Activated T-helper 1 cell treated with anti-CD3 and anti-CD28 coated beads, Interleukin-12 subunit alpha, Interleukin-12 subunit beta, Interleukin-2, Interleukin-4 antibody, amounts not matched to agents 30 ng/mL and 10 ng/mL and 1 ng/mL, durations not matched to agents 14 hours and 24 hours and 36 hours (primary cell): ENCODE measurements at regions not wholly inside any gene's neighbourhood (a gene's known extent, or its start where the extent isn't known, plus 50 kb on each side); places are given as distances from the start of the nearest gene placed in this dataset.
"Not testable (repeated sequence)": the region's sequence is repeated elsewhere in the genome, so short reads cannot be mapped to it uniquely, and the experiment has no call there.

Source experiments
- DNase-seq: peaks from one replicate; pipeline ENCODE4 v3.0.0; 2021; ENCODE audit warnings: low spot score
- H3K27ac Mint-ChIP-seq: one replicate; pipeline ENCODE4 v1.8.0; 2021; ENCODE audit warnings: mild to moderate bottlenecking, mixed read lengths
- H3K27me3 Mint-ChIP-seq: one replicate; pipeline ENCODE4 v1.8.0; 2022; ENCODE audit warnings: mild to moderate bottlenecking, moderate library complexity, mixed read lengths; ENCODE audit not compliant: insufficient read depth
- H3K36me3 Mint-ChIP-seq: one replicate; pipeline ENCODE4 v1.8.0; 2021; ENCODE audit warnings: low read depth, mixed read lengths
- H3K4me1 Mint-ChIP-seq: one replicate; pipeline ENCODE4 v1.8.0; 2021; ENCODE audit warnings: low read depth, mixed read lengths
- H3K4me3 Mint-ChIP-seq: one replicate; pipeline ENCODE4 v1.8.0; 2021; ENCODE audit warnings: mild to moderate bottlenecking, moderate library complexity, mixed read lengths
- H3K9me3 Mint-ChIP-seq: one replicate; pipeline ENCODE4 v1.8.0; 2021; ENCODE audit warnings: mixed read lengths
- intact Hi-C: fragments of 100-400 bp; cut with micrococcal nuclease; formaldehyde crosslinking; loops from one replicate; pipeline ENCODE4 v1.15.1; 2024

GRCh38 chr3:177451301-177451750 lies 254.0 kb upstream of the TBL1XR1 start:
- H3K4me1 Mint-ChIP-seq, result peaks cover 9% of the 10 kb centered on the region
- peaks cover 3% of the 10 kb centered on the region for H3K9me3 Mint-ChIP-seq
- H3K4me3 Mint-ChIP-seq, result no peak overlapping the region
- H3K36me3 Mint-ChIP-seq, result no peaks in the 10 kb centered on the region
- intact Hi-C loops, result no loop called here
- H3K27me3 Mint-ChIP-seq, result no peaks in the 10 kb centered on the region
- no peak overlapping the region for H3K27ac Mint-ChIP-seq
- DNase-seq, result no peak

- Mint-ChIP-seq H3K4me3 (no peak overlapping the region), H3K9me3 (peaks cover 3% of the 10 kb centered on the region), H3K4me1 (peaks cover 9% of the 10 kb centered on the region), H3K27ac (no peak overlapping the region), H3K27me3 (no peaks in the 10 kb centered on the region), H3K36me3 (no peaks in the 10 kb centered on the region)
- intact Hi-C loops, result no loop called here
- DNase-seq, result no peak
Observed at GRCh38 chr3:177451864-177452830, 254.9 kb upstream of the TBL1XR1 start.

- DNase-seq, result no peak
- H3K36me3 Mint-ChIP-seq, result no peaks in the 10 kb centered on the region
- intact Hi-C loops, result no loop called here
- no peaks in the 10 kb centered on the region for H3K27me3 Mint-ChIP-seq
- peaks cover 3% of the 10 kb centered on the region for H3K9me3 Mint-ChIP-seq
- no peak overlapping the region for H3K4me3 Mint-ChIP-seq
- peaks cover 9% of the 10 kb centered on the region for H3K4me1 Mint-ChIP-seq
- H3K27ac Mint-ChIP-seq, result no peak overlapping the region
Observed at GRCh38 chr3:177452831-177453450, 255.7 kb upstream of the TBL1XR1 start.

DNA sequence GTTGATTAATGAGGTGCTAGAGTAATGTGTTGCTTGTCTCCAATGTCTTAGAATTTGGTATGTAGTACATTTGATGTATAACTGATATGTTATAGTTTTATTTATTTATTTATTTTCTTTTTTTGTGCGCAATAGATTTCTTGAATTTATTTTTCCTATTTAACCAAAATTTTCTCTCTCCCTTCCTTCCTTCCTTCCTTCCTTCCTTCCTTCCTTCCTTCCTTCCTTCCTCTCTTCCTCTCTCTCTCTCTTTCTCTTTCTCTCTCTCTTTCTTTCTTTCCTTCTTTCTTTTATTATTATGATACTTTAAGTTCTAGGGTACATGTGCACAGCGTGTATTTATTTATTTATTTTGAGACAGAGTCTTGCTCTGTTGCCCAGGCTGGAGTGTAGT lies 256.2 kb upstream of the TBL1XR1 start:
- Mint-ChIP-seq H3K36me3 (no peaks in the 10 kb centered on the region), H3K27ac (no peak overlapping the region), H3K9me3 (peaks cover 3% of the 10 kb centered on the region), H3K27me3 (no peaks in the 10 kb centered on the region), H3K4me3 (no peak overlapping the region), H3K4me1 (peaks cover 9% of the 10 kb centered on the region)
- intact Hi-C loops, result no loop called here
- DNase-seq, result no peak

- DNase-seq, H3K4me3 Mint-ChIP-seq, H3K27me3 Mint-ChIP-seq, H3K27ac Mint-ChIP-seq, H3K9me3 Mint-ChIP-seq, intact Hi-C loops, H3K36me3 Mint-ChIP-seq, H3K4me1 Mint-ChIP-seq: not testable (repeated sequence)
Observed at GRCh38 chr3:177457204-177457603, 259.9 kb upstream of the TBL1XR1 start.

- Mint-ChIP-seq H3K27me3 (no peaks in the 10 kb centered on the region), H3K4me1 (no peaks in the 10 kb centered on the region), H3K4me3 (no peak overlapping the region), H3K27ac (no peak overlapping the region), H3K9me3 (peaks cover 3% of the 10 kb centered on the region), H3K36me3 (no peaks in the 10 kb centered on the region)
- DNase-seq, result no peak
- intact Hi-C loops, result no loop called here
Observed at GRCh38 chr3:177459401-177459800, 262.1 kb upstream of the TBL1XR1 start.

DNA sequence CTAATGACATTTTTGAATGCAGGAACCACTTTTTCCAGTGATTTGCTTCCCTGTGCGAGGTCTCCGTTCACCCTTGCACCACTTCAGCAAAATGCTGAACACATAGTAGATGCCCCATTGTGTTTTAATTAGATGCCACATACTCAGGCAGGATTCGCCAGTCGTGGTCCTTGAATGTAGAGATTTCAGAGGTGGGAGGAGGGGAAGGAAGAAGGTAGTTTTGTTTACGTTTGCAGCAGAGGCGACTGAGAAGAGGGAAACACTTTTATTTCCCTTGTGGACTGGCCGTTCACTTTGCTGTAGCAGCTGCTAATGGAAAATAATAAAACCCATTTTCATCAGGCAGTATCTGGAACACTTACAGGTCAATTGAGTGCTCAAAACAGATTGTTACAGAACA lies 262.8 kb upstream of the TBL1XR1 start:
- no peak overlapping the region for H3K27ac Mint-ChIP-seq
- peaks cover 3% of the 10 kb centered on the region for H3K9me3 Mint-ChIP-seq
- no peak for DNase-seq
- H3K4me1 Mint-ChIP-seq, result no peaks in the 10 kb centered on the region
- no peaks in the 10 kb centered on the region for H3K27me3 Mint-ChIP-seq
- intact Hi-C loops, result no loop called here
- H3K4me3 Mint-ChIP-seq, result no peak overlapping the region
- no peaks in the 10 kb centered on the region for H3K36me3 Mint-ChIP-seq

DNA sequence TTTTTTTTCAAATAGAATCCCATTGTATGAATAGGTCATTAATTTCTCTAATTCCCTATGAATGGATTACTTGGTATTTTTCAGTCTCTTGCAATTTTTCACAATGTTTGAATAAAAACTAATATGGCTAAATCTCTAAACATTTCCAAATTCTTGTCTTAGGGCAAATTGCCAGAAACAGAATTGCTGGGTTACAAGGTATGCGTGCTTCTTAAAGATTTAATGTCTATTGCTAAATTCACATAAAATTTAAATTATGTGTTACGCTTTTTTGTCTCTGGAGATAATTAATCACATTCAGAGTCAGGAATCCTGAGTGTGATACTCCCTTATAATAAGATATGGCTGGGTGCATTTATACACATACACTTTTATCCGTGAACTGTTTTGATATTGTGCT lies 264.5 kb upstream of the TBL1XR1 start:
- Mint-ChIP-seq H3K27ac (no peak overlapping the region), H3K4me1 (no peaks in the 10 kb centered on the region), H3K9me3 (no peaks in the 10 kb centered on the region), H3K36me3 (no peaks in the 10 kb centered on the region), H3K4me3 (no peak overlapping the region), H3K27me3 (no peaks in the 10 kb centered on the region)
- intact Hi-C loops, result no loop called here
- DNase-seq, result no peak

- H3K4me1 Mint-ChIP-seq, H3K27ac Mint-ChIP-seq: not testable (repeated sequence)
Observed at GRCh38 chr3:177463341-177463740, 266.1 kb upstream of the TBL1XR1 start.

GRCh38 chr3:177463863-177464262 lies 266.6 kb upstream of the TBL1XR1 start:
- no peak overlapping the region for H3K4me3 Mint-ChIP-seq

More at GRCh38 chr3:177463341-177463740, 266.1 kb upstream of the TBL1XR1 start:
- DNase-seq, H3K9me3 Mint-ChIP-seq, H3K36me3 Mint-ChIP-seq, intact Hi-C loops, H3K4me3 Mint-ChIP-seq, H3K27me3 Mint-ChIP-seq: not testable (repeated sequence)

GRCh38 chr3:177464392-177465256 lies 267.3 kb upstream of the TBL1XR1 start:
- no peaks in the 10 kb centered on the region for H3K36me3 Mint-ChIP-seq
- H3K4me1 Mint-ChIP-seq, result no peaks in the 10 kb centered on the region
- H3K4me3 Mint-ChIP-seq, result no peak overlapping the region
- DNase-seq, result no peak
- peaks cover 4% of the 10 kb centered on the region for H3K9me3 Mint-ChIP-seq
- intact Hi-C loops, result no loop called here
- no peaks in the 10 kb centered on the region for H3K27me3 Mint-ChIP-seq
- no peak overlapping the region for H3K27ac Mint-ChIP-seq

More at GRCh38 chr3:177463863-177464262, 266.6 kb upstream of the TBL1XR1 start:
- H3K27me3 Mint-ChIP-seq, result no peaks in the 10 kb centered on the region
- peaks cover 1% of the 10 kb centered on the region for H3K9me3 Mint-ChIP-seq
- no peaks in the 10 kb centered on the region for H3K36me3 Mint-ChIP-seq
- intact Hi-C loops, result no loop called here
- no peak for DNase-seq
- H3K27ac Mint-ChIP-seq, result no peak overlapping the region
- H3K4me1 Mint-ChIP-seq, result no peaks in the 10 kb centered on the region

GRCh38 chr3:177465257-177465642 lies 268.0 kb upstream of the TBL1XR1 start:
- Mint-ChIP-seq H3K36me3 (no peaks in the 10 kb centered on the region), H3K27ac (no peak overlapping the region), H3K9me3 (peaks cover 4% of the 10 kb centered on the region), H3K27me3 (no peaks in the 10 kb centered on the region), H3K4me1 (no peaks in the 10 kb centered on the region), H3K4me3 (no peak overlapping the region)
- intact Hi-C loops, result no loop called here
- no peak for DNase-seq
